Hypothalamus (tissue), 51 donors: ENCODE measurements at regions not wholly inside any gene's neighbourhood (a gene's known extent, or its start where the extent isn't known, plus 50 kb on each side); places are given as distances from the start of the nearest gene placed in this dataset.

Experiments
- DNase-seq, 51 donors: peaks; one replicate each; lab custom pipeline; 2025; lab: John Stamatoyannopoulos, UW

DNA sequence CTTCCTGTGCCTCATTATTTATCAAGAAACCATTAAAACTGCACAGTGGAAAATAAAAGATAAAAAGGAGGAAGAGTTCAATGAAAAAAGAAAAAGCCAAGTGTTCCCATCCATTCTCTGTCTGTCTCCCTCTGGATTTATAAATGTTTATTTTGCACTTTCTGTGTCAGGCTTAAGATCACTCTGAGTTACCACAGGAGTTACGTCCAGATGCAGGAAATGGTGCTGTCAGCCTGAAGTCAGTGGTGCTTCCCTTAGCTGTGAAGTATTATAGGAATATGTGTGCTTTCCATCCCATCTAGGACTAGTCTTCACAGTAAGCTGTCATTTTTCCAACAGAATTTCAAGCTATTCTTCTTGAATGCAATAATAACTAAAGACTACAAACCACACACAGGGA, 420.2 kb downstream of the KCTD12 start:
- DNase-seq, result no peak

DNA sequence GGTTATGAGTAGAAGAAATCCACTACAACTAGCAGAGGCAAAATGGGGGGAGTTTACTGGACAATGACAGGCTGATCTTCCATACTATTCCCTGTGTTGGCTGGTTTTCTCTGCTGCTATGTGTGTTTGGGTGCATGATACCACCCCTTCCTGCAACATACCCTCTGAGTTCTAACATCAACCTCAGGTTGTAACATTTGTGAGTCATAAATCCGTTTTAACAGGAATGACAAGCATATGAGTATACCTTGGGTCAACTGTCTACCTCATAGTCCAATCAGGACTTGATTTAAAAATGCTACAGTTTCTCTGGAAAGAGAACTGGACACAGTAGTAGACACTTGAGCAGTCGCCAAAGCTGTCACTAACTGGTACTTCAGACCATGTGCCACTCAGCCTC, 422.9 kb downstream of the KCTD12 start:
- DNase-seq, result no peak

DNA sequence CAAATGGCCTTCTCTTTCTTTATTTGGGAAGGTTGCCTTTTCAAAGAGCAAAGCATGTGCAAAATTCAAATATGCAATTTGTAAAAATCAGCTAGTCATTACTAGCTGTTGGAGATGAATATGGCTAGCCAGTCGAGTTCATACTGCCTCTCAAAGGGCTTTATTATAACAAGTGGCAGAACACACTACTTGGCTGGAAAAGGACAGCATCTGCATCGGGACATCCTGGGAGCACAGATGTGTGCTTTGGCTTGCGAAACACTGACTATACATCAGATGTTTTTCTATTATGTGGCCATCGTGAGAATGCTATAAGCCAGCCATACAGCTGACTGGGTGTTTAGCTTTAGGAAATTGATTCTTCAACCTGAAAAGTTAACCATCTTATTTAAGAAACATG, 424.2 kb downstream of the KCTD12 start:
- no peak for DNase-seq

DNA sequence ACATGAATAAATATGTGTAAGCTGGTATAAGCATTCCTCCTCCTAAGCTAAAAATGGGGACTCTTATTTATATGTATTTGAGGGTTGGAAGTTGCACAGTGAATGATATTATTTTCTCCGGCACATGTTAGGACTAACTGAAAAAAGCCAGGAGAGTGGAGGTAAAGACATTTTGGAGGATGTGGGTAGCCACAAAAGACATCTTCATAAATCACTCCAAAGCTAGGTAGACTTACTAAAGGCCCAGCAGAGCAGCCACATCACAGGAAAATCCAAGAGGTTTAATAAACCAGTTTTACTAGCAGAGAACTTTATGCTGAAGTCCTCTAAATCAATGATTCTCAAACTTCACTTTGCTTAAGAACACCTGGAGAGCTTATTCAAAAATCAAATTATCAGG, 424.7 kb downstream of the KCTD12 start:
- DNase-seq, result no peak

DNA sequence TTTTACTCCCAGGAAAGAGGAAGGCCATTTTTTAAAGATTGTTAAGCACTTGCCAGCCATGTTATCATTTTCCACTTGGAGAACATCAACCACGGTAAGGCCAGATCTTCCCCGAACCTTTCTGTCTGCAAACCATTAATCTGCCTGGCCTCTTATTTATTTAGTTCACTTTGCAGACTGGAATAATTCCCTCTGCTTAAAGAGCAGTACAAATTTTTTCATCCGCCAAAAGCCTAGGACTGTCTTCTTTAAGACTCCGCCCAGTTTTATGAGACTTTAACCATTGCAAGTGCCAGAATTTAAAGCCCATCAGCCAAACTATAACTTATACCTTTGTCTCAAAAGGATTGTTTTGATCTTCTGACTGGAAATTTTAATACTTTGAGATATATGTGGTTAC, 426.3 kb downstream of the KCTD12 start:
- DNase-seq, result no peak

DNA sequence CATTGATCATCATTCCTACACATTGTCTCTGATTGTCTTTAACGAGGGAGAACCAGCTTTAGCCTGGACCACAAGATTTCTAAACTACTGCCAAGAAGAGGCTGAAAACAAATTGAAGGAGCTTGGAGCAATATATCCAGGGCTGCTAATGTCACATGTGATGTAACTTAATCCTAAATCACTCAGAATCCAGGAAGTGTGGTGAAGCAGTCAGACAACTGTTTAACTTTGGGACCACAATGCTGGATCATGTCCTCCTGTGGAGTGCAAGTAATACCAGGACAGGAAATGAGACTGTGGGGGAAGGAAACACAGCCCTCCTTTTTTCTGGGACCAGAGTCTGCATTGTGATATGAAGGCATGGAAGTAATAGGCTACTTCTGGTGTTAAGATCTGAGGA, 430.2 kb downstream of the KCTD12 start:
- no peak for DNase-seq

DNA sequence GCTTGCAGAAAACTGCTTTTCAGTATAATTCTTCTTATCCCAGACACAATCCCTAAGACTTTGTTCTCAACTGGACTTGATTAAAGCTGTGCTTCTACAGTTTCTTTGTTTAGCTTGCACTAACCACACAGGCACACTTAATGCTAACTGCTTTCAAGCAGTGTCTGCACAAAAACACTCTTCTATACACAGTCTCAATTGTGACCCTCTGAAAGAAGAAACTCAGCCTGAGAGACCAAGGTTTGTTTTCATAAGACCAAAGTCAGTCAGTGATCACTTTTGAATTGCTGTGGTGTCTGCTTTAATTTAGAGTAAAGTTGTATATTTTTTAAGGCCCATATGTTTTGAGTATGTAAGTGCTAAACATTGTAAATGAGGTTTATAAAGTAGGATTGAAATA, 431.2 kb downstream of the KCTD12 start:
- no peak for DNase-seq

DNA sequence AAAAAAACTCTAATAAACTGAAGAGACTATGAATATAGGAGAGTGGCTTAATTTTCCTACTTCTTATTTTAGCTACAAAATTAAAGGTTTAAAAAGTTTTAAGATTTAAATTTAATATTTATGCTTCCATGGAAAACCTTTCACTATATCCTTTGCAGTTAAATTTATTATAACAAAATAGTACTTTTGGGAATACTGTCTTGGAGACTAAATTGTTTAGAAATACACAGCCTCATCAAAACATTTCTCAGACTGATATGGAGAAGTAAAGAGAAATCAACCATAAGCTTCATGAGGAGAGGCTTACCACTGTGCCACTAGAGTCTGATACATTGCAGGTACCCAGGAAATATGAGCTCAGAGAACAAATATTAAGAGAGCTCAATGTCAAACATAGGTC, 436.5 kb downstream of the KCTD12 start:
- no peak for DNase-seq

DNA sequence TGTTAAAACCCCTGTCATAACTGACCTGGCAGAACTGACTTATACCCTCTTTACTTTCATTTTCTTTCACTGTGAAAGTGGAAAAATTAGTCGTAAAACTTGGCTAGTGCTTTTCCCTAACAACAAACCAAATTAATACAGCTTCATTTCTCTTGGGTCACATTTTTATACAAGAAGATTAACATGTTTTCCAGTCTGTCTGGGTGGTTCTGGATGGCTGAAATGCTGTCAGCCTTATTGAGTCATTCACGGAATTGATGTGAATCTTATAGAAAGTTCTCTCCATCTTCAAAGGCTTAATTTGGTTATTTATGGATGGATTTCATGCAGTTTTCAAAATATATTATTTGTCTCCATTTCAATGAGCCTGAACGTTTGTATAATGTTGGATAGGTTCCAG, 440.0 kb downstream of the KCTD12 start:
- DNase-seq, result no peak

DNA sequence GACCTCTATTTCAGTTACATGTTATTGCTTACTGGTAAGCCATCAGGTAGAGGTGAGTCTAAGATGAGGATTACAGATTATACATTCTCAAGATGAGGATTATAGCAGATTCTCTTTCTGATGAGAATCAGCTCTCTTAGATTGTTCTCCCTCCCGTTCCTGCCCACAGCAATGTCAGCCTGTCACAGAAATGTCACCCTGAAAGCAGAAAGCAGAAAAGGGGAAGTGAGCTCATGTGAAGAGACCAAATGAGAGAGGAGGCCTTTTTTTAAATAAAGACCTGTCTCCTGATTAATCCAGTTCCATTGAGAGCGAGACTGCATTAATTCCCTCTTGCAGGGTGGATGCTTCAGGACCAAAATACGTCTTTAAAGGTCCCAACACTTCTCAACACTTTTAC, 445.6 kb downstream of the KCTD12 start:
- DNase-seq, result no peak

DNA sequence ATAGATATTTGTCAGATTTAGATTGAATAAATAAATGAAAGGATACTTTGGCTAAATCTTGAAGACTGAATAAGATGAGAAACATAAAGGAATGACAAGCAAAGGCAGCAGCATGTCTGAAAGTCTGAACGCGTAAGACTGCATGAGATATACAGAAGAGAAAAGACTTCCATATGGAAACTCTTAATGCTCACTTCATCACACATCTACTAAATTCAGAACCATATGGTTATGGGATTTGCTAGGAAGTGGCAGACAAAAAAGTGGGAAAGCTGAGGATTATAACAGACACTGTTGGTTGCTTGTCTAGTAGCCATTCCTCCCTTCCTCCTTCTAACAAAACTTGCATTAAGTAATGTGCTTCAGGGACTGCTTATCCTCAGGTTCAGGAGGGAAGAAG, 446.7 kb downstream of the KCTD12 start:
- no peak for DNase-seq

DNA sequence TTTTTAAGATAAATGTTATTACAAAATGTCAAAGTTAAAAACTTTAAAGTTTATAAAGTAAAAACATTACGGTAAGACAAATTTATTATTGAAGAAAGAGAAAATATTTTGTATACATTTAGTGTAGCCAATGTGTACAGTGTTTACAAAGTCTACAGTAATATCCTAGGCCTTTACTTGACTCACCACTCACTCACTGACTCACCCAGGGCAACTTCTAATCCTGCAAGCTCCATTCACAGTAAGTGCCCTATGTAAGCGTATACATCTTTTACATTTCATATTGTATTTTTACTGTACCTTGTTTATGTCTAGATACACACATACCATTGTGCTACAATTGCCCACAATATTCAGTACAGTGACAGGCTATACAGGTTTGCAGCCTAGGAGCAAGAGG, 448.2 kb downstream of the KCTD12 start:
- DNase-seq, result no peak

DNA sequence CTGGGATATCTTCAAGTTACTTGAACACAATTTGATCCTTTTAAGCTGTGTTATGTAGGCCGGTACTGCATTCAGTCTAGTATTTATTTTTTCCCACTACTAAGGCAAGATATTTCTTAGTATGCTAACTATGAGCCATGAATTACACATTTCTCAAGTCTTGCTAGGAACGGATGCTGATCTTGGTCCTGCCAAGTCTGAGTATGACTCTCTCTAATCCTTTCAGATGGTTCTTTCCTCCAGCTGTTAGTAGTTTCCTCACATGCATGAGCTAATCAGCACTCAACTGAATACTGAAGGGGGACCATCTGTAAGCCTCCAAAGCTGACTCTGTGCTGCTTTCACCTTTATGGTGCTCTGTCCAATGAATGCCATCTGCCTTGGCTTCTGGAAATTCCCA, 460.3 kb downstream of the KCTD12 start:
- DNase-seq, result no peak

DNA sequence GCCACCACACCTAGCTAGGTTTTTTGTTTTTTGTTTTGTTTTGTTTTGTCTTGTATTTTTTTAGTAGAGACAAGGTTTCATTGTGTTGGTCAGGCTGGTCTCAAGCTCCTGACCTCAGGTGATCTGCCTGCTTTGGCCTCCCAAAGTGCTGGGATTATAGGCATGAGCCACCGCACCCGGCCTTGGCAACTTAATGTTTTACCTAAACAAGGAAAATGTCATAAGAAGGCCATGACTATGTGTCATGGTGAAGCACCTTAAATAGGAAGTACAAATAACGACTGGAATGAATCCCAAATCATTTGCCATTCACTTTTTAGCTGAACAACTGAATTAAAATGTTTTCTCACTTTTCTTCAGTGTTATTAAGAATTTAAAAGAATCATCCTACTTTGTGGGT, 465.2 kb downstream of the KCTD12 start:
- DNase-seq, result no peak

DNA sequence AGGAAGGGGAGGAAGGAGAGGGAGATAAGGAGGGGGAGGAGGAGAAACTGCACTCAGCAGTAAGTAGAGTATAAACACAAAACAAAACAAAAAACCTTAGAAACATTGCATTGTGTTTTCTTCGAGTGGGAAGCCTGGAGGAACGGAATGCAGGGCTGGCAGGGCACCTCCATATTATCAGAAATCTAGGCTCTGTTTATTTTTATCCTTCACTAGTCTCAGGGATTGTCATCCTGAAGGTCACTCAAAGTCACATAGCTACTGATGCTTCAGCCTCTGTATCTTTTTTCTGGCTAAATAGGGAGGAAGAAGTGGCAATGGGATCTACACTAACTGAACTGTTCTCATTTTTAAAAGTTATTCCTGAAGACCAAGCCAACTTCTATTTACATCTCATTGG, 467.8 kb downstream of the KCTD12 start:
- DNase-seq, result no peak

DNA sequence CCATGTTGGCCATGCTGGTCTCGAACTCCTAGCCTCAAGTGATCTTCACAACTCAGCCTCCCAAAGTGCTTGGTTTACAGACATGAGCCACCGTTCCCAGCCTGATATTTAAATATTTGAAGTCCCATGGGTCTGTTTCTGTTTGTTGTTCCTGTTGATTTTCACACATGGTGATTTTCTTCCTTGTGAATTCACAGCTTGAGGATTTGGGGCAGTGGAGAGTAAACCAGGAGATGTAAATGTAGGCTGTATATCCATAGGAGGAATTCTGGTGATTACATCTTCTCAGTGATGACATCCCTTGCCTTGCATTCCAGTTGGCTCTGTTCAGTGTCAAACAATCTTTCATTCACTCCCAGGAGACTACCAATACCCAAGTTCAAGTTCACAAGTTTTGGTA, 471.9 kb downstream of the KCTD12 start:
- DNase-seq, result no peak

DNA sequence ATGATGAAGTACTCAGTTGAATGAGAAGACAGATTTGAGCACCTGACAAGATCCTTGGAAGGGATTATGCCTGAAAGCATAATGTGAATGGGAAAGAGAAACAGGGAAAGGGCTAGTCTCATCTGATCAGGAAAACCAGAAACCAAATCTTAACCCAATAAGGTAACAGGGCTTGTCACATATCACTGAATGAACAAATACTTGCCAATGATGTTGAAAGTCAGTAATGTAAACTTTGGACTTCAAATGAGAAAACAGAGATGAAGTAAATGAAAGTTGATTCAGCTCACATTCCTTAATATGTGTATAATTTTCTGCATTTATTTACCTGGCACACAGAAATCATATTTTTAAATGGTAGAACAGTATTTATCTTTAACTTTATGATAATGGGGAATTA, 480.0 kb downstream of the KCTD12 start:
- no peak for DNase-seq

DNA sequence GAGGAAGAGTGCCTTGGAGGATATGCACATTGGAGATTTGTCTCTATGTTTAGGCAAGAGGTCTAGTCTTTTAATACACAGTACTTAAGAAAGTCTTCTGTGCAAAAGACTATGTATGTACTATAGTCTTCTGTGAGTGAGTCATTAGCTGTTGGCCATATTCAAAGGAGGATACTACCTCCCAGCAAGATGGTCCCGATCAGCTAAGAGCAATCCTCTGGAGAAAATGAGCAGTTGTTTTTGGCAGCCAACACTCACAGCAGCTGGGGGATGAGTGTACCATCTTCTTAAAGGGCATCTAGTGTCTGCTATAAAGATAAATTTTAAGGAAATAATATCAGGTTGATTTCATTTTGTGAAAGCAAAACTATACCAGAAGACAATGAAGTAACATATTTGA, 487.8 kb downstream of the KCTD12 start:
- no peak for DNase-seq

DNA sequence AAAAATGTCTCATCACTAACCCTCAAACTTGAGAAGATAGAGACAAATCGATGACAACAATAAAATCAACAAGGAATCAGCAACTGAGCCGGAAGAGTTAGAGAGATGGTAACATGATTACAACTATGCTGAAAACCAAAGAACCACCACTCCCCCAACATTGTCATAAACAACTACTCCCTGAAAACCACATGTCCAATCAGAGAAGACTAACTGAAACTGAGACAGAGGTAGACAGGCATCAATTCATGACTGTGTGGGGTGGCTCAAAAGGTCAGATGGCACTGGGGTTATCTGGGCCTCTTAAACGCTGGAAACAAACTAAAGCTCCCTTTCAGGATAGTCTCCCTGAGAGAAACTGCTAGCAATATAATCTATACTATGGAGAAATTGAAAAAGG, 488.8 kb downstream of the KCTD12 start:
- no peak for DNase-seq

DNA sequence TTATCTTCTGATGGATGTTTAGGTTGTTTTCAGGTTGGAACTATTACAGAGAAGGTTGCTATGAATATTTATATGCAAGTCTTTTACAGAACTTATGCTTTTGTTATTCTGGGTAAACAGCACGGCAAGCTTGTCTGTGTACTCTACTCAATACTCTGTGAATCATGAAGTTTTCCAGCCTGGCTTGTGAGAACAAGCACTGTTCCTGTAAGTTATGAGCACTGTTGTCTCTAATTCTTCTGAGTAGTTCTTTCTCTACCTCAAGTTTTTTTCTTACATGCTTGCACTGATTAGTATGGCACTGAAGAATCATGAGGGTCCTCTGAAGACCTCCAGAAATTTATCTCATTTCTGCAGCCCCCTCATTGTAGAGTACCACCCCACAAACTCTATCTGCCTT, 496.9 kb downstream of the KCTD12 start:
- DNase-seq, result no peak

DNA sequence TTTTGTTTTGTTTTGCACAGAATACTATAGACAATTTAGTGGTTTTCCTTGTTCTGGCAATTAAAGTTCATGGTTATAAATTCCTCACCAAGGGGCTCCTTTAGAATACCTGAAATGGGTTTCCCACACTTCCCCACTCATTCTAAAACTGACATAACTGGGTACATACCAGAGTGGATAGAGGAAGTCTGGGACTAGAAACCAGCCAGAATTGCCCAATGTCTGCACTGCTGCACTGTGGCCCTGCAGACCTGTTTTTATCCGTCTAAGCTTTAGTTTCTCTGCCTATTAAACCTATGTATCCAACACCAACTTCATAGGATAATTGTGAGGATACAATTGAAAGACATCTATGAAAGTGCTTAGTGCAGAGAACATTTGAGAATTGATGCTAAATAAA, 498.6 kb downstream of the KCTD12 start:
- peak in 4 of 51 donors; percentile 1 to 22 (median 1) for DNase-seq

DNA sequence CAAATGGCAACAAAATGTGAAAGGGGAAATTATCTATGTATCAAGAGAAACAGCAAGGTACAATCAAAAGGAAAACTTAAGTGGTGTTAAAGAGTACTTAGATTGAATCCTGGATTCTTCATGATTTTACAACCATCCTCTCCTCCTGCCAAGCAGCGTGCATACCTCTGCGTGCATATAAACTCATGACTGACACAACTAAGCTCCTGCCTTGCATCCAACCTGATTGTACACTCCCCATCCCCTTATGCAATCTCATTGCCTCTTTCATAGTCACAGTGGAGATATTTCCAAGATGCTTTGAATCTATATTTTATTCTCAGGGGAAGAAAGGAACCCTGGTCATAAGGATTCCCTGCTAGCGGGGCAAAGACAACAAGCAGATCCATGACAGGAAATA, 499.9 kb downstream of the KCTD12 start:
- no peak for DNase-seq

DNA sequence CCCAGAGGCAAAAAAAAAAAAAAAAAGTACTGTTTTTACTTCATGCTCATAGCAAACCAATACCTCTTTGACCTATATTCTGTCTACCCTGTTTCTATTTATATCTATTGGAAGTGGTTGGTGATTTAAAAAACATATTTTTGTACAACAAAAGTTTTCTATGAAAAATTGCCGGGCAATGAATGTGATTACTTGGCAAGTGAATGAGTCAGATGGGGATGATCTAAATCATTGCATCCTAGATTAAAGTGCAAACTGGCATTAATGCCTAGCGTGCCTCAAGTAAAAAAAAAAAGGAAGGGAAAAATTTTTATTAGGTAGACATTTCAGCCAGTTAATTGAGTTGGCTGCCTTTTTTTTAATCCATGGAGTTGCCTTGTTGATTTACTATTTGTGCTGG, 500.6 kb downstream of the KCTD12 start:
- no peak for DNase-seq
